ENCODE measurements at regions not wholly inside any gene's neighbourhood (a gene's known extent, or its start where the extent isn't known, plus 50 kb on each side); places are given as distances from the start of the nearest gene placed in this dataset.

DNA sequence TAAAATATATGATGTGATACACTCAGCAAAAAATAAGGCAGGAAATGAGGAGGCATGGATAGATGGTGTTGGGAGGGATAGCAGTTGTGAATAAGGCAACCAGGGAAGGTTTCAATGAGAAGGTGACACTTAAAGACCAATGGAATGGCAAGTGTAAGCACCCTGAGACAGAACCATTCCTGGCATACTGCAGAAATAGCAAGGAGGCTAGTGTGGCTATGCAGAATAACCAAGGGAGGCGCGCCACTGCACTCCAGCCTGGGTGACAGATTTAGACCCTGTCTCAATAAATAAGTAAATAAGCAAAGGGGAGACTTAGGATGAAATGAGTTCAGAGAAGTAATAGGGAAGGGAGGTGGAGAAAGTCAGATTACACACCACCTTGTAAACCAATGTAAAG lies 113.9 kb downstream of the TOMM20 start:
- TF ChIP-seq, protein P1, sequence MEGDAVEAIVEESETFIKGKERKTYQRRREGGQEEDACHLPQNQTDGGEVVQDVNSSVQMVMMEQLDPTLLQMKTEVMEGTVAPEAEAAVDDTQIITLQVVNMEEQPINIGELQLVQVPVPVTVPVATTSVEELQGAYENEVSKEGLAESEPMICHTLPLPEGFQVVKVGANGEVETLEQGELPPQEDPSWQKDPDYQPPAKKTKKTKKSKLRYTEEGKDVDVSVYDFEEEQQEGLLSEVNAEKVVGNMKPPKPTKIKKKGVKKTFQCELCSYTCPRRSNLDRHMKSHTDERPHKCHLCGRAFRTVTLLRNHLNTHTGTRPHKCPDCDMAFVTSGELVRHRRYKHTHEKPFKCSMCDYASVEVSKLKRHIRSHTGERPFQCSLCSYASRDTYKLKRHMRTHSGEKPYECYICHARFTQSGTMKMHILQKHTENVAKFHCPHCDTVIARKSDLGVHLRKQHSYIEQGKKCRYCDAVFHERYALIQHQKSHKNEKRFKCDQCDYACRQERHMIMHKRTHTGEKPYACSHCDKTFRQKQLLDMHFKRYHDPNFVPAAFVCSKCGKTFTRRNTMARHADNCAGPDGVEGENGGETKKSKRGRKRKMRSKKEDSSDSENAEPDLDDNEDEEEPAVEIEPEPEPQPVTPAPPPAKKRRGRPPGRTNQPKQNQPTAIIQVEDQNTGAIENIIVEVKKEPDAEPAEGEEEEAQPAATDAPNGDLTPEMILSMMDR (IDR thresholded peaks at IDR 0.05), result no peak
- no peak for TF ChIP-seq POLR2A (IDR thresholded peaks at IDR 0.05)
